GM18511 (cell line): ENCODE measurements at regions not wholly inside any gene's neighbourhood (a gene's known extent, or its start where the extent isn't known, plus 50 kb on each side); places are given as distances from the start of the nearest gene placed in this dataset.

Experiments used
- ATAC-seq: cut with Tn5 transposase; IDR thresholded peaks from one replicate; pipeline ENCODE4 v1.9.1; 2021; ENCODE audit warnings: mild to moderate bottlenecking, moderate library complexity; ENCODE audit not compliant: unreplicated experiment

- no peak for ATAC-seq
These were observed 523.2 kb upstream of the TENM4 start for GRCh38 chr11:79963856-79964645.

- ATAC-seq, result no peak
These were observed 519.6 kb upstream of the TENM4 start for GRCh38 chr11:79960461-79960860.

- no peak for ATAC-seq
These were observed 518.5 kb upstream of the TENM4 start for GRCh38 chr11:79959318-79959717.

- ATAC-seq, result no peak
These were observed 516.9 kb upstream of the TENM4 start for GRCh38 chr11:79957702-79958101.

- no peak for ATAC-seq
These were observed 515.2 kb upstream of the TENM4 start for GRCh38 chr11:79956061-79956460.

GRCh38 chr11:79953629-79954028 is 512.8 kb upstream of the TENM4 start:
- no peak for ATAC-seq

- ATAC-seq, result no peak
These were observed 509.9 kb upstream of the TENM4 start for GRCh38 chr11:79950741-79951140.

GRCh38 chr11:79950172-79950571 is 509.3 kb upstream of the TENM4 start:
- ATAC-seq, result no peak

GRCh38 chr11:79949574-79949973 is 508.7 kb upstream of the TENM4 start:
- no peak for ATAC-seq

GRCh38 chr11:79942646-79943045 is 501.8 kb upstream of the TENM4 start:
- no peak for ATAC-seq

- ATAC-seq, result no peak
These were observed 501.3 kb upstream of the TENM4 start for GRCh38 chr11:79942090-79942489.

- ATAC-seq, result no peak
These were observed 500.3 kb upstream of the TENM4 start for GRCh38 chr11:79940974-79941735.

- ATAC-seq, result no peak
These were observed 499.3 kb upstream of the TENM4 start for GRCh38 chr11:79940165-79940564.

GRCh38 chr11:79939111-79939510 is 498.3 kb upstream of the TENM4 start:
- no peak for ATAC-seq

- ATAC-seq, result no peak
These were observed 497.0 kb upstream of the TENM4 start for GRCh38 chr11:79937676-79938334.

GRCh38 chr11:79932612-79933011 is 491.8 kb upstream of the TENM4 start:
- ATAC-seq, result no peak

GRCh38 chr11:79931692-79932091 is 490.9 kb upstream of the TENM4 start:
- ATAC-seq, result no peak

- no peak for ATAC-seq
These were observed 485.9 kb upstream of the TENM4 start for GRCh38 chr11:79926707-79927106.

GRCh38 chr11:79925570-79925969 is 484.7 kb upstream of the TENM4 start:
- peak; percentile 99 for ATAC-seq

GRCh38 chr11:79922641-79923040 is 481.8 kb upstream of the TENM4 start:
- no peak for ATAC-seq

GRCh38 chr11:79920480-79920879 is 479.6 kb upstream of the TENM4 start:
- no peak for ATAC-seq

- ATAC-seq, result no peak
These were observed 478.5 kb upstream of the TENM4 start for GRCh38 chr11:79919350-79919749.
